ENCODE measurements at regions not wholly inside any gene's neighbourhood (a gene's known extent, or its start where the extent isn't known, plus 50 kb on each side); places are given as distances from the start of the nearest gene placed in this dataset.

GRCh38 chr22:22071455-22071854 lies 88.9 kb upstream of the TOP3B start:
- H3K4me3 ChIP-seq (ENCODE audit: low read depth, low read length), result no peak overlapping the region
- DNase-seq (ENCODE audit: low read depth), result no peak
- TF ChIP-seq, protein P1, sequence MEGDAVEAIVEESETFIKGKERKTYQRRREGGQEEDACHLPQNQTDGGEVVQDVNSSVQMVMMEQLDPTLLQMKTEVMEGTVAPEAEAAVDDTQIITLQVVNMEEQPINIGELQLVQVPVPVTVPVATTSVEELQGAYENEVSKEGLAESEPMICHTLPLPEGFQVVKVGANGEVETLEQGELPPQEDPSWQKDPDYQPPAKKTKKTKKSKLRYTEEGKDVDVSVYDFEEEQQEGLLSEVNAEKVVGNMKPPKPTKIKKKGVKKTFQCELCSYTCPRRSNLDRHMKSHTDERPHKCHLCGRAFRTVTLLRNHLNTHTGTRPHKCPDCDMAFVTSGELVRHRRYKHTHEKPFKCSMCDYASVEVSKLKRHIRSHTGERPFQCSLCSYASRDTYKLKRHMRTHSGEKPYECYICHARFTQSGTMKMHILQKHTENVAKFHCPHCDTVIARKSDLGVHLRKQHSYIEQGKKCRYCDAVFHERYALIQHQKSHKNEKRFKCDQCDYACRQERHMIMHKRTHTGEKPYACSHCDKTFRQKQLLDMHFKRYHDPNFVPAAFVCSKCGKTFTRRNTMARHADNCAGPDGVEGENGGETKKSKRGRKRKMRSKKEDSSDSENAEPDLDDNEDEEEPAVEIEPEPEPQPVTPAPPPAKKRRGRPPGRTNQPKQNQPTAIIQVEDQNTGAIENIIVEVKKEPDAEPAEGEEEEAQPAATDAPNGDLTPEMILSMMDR (conservative IDR thresholded peaks at IDR 0.05; ENCODE audit: low read depth, low read length), result no peak

DNA sequence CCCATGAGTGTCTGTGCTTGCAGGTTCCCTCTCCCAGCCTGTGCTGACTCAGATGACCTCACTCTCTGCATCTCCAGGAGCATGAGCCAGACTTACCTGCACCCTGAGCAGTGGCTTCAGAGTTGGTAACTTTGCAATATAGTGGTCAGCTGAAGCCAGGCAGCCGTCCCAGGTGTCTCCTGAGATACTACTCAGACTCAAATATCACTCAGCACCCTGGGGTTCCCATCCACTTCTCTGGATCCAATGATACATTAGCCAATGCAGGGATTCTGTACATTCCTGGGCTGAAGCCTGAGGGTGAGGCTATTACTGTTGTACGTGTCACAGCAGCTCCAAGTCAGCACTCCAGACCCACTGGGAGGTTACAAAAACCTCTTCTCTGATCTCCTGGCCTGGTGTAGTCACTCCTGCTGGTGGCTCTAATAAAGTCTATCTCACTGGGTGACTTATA lies 87.8 kb upstream of the TOP3B start:
- no peak for DNase-seq (ENCODE audit: low read depth)
- no peak overlapping the region for H3K4me3 ChIP-seq (ENCODE audit: low read depth, low read length)
- TF ChIP-seq, protein P1 (conservative IDR thresholded peaks at IDR 0.05; ENCODE audit: low read depth, low read length), result no peak

GRCh38 chr22:22069450-22070370 lies 87.1 kb upstream of the TOP3B start:
- H3K4me3 ChIP-seq (ENCODE audit: low read depth, low read length), result no peak overlapping the region
- no peak for DNase-seq (ENCODE audit: low read depth)
- TF ChIP-seq, protein P1 (conservative IDR thresholded peaks at IDR 0.05; ENCODE audit: low read depth, low read length), result no peak

- DNase-seq (ENCODE audit: low read depth), result no peak
- H3K4me3 ChIP-seq (ENCODE audit: low read depth, low read length), result no peak overlapping the region
- TF ChIP-seq, protein P1 (conservative IDR thresholded peaks at IDR 0.05; ENCODE audit: low read depth, low read length), result no peak
These were observed 86.1 kb upstream of the TOP3B start for GRCh38 chr22:22068657-22069056.

GRCh38 chr22:22068025-22068424 lies 85.4 kb upstream of the TOP3B start:
- H3K4me3 ChIP-seq (ENCODE audit: low read depth, low read length), result no peak overlapping the region
- DNase-seq (ENCODE audit: low read depth), result no peak
- TF ChIP-seq, protein P1 (conservative IDR thresholded peaks at IDR 0.05; ENCODE audit: low read depth, low read length), result no peak

- no peak for DNase-seq (ENCODE audit: low read depth)
- TF ChIP-seq, protein P1 (conservative IDR thresholded peaks at IDR 0.05; ENCODE audit: low read depth, low read length), result no peak
- H3K4me3 ChIP-seq (ENCODE audit: low read depth, low read length), result no peak overlapping the region
These were observed 84.6 kb upstream of the TOP3B start for GRCh38 chr22:22067192-22067591.

DNA sequence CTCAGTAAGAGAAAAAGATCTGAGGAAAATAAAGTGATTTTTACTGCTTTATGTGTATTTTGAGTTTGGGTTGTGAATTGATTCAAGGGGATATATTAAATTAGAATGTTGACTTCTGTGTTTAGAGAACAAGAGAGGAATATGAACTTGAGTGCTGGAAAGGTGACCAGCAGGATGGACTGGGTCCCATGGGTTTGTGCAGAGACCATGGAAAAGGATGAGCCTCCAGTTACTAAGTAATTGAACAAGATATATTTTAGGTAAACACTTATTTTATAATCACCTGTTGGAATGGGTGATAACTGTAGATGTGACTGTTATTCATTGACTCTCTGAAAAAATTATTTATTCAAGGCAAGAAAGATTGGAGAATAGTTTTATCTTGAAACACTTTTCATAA lies 82.0 kb upstream of the TOP3B start:
- no peak for DNase-seq (ENCODE audit: low read depth)
- H3K4me3 ChIP-seq (ENCODE audit: low read depth, low read length), result no peak overlapping the region
- TF ChIP-seq, protein P1 (conservative IDR thresholded peaks at IDR 0.05; ENCODE audit: low read depth, low read length), result no peak
